AG09309 (cell line): ENCODE measurements at regions not wholly inside any gene's neighbourhood (a gene's known extent, or its start where the extent isn't known, plus 50 kb on each side); places are given as distances from the start of the nearest gene placed in this dataset.
"Not testable (repeated sequence)": the region's sequence is repeated elsewhere in the genome, so short reads cannot be mapped to it uniquely, and the experiment has no call there.

Source experiments
- DNase-seq: peaks from one replicate; pipeline ENCODE4 v3.0.0-alpha.2; 2010; ENCODE audit warnings: low read depth
- H3K4me3 ChIP-seq: 2 replicates; pipeline ENCODE4 v1.5.1; 2011; ENCODE audit warnings: mild to moderate bottlenecking, low read depth, low read length, moderate library complexity; ENCODE audit not compliant: control insufficient read depth
- TF ChIP-seq, protein P1 (sequence below): IDR thresholded peaks from 2 replicates; pipeline ENCODE4 v1.5.1; 2011; ENCODE audit warnings: mild to moderate bottlenecking, low read depth, low read length, inconsistent platforms; ENCODE audit not compliant: insufficient read depth, control insufficient read depth; ENCODE audit errors: missing control alignments

DNA sequence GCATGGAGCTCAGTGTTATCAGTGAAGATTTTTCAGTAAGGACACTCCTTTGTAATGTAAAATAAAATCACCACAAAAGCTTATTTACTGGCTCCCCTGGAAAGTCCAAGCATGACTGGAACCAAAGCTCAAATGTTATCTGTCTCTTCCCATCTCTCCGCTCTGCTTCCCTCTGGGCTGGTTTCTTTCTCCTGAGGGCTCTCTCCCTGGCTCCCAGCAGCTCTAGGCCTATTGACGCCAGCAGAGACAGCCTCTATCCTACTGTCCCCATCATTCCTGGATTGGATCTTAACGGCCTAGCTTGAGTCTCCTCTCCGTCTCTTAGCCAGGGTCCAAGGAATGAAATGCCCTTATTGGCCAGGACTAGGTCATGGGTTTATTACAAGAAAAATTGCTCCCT is 86.1 kb downstream of the TMEM167A start:
- H3K4me3 ChIP-seq, result no peak overlapping the region
- DNase-seq, result no peak
- TF ChIP-seq, protein P1, sequence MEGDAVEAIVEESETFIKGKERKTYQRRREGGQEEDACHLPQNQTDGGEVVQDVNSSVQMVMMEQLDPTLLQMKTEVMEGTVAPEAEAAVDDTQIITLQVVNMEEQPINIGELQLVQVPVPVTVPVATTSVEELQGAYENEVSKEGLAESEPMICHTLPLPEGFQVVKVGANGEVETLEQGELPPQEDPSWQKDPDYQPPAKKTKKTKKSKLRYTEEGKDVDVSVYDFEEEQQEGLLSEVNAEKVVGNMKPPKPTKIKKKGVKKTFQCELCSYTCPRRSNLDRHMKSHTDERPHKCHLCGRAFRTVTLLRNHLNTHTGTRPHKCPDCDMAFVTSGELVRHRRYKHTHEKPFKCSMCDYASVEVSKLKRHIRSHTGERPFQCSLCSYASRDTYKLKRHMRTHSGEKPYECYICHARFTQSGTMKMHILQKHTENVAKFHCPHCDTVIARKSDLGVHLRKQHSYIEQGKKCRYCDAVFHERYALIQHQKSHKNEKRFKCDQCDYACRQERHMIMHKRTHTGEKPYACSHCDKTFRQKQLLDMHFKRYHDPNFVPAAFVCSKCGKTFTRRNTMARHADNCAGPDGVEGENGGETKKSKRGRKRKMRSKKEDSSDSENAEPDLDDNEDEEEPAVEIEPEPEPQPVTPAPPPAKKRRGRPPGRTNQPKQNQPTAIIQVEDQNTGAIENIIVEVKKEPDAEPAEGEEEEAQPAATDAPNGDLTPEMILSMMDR, result no peak

DNA sequence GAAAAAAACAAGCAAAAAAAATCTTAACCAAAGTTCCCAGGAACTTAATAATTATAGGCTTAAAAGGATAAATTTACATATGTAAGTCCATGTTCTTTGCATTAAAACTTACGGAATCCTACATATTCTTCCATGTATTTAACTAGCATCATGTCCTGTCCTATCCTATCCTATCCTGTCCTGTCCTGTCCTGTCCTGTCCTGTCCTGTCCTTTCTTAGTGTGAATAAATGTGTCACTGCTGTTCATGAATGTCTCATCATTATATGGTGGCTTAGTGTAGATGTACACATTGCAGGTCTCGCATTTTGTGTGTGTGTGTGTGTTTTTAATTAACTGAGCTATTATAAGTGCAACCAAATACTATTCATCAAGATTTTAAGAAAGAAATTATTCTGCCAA is 90.0 kb downstream of the TMEM167A start:
- no peak overlapping the region for H3K4me3 ChIP-seq
- TF ChIP-seq, protein P1, result no peak
- DNase-seq, result no peak

- TF ChIP-seq, protein P1, result no peak
- H3K4me3 ChIP-seq, result no peak overlapping the region
- no peak for DNase-seq
These were observed 90.8 kb downstream of the TMEM167A start for GRCh38 chr5:82986404-82986803.

- TF ChIP-seq, protein P1, result no peak
- H3K4me3 ChIP-seq, result no peak overlapping the region
- DNase-seq, result no peak
These were observed 91.4 kb downstream of the TMEM167A start for GRCh38 chr5:82985763-82986162.

GRCh38 chr5:82984786-82985735 is 92.1 kb downstream of the TMEM167A start:
- no peak for DNase-seq
- H3K4me3 ChIP-seq, result no peak overlapping the region
- TF ChIP-seq, protein P1, result no peak

DNA sequence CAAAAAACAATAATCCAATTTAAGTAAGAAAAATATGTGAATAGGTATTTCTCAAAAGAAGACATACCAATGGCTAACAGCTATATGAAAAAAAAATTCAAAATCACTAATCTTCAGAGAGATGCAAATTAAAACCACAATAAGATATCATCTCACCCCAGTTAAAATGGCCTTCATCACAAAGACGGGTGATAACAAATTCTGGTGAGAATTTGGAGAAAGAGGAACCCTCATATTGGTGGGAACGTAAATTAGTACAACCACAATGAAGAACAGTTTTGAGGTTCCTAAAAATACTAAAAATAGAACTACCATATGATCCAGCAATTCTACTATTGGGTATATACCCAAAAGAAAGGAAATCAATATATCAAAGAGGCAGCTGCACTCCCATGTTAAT is 94.3 kb downstream of the TMEM167A start:
- H3K4me3 ChIP-seq, result no peak overlapping the region
- TF ChIP-seq, protein P1, result no peak
- no peak for DNase-seq

DNA sequence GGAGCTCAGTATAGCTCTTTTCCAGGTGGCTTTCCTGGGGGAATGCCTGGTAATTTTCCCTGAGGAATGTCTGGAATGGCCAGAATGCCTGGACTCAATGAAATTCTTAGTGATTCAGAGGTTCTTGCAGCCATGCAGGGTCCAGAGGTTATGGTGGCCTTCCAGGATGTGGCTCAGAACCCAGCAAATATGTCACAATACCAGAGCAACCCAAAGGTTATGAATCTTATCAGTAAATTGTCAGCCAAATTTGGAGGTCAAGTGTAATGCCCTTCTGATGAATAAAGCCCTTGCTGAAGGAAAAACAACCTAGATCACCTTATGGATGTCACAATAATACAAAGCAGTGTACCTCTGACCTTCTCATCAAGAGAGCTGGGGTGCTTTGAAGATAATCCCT is 100.3 kb downstream of the TMEM167A start:
- not testable (repeated sequence) for DNase-seq, H3K4me3 ChIP-seq
